NT2/D1 (cell line): ENCODE measurements at regions not wholly inside any gene's neighbourhood (a gene's known extent, or its start where the extent isn't known, plus 50 kb on each side); places are given as distances from the start of the nearest gene placed in this dataset.

Source experiments
- SUZ12 ChIP-seq: IDR thresholded peaks from 2 replicates; pipeline ENCODE4 v1.6.1; 2011; ENCODE audit not compliant: insufficient read length, insufficient read depth; ENCODE audit errors: extremely low read depth
- YY1 ChIP-seq: IDR thresholded peaks from 2 replicates; pipeline ENCODE4 v1.6.1; 2011; ENCODE audit not compliant: insufficient read length, insufficient read depth
- ZNF274 ChIP-seq: IDR thresholded peaks from 2 replicates; pipeline ENCODE4 v1.6.1; 2011; ENCODE audit warnings: mild to moderate bottlenecking, low read depth, low read length

- TF ChIP-seq ZNF274 (no peak), SUZ12 (no peak), YY1 (no peak)
Observed at GRCh38 chr7:70944516-70944915, 187.4 kb upstream of the GALNT17 start.
